GM12878 (cell line): ENCODE measurements at regions not wholly inside any gene's neighbourhood (a gene's known extent, or its start where the extent isn't known, plus 50 kb on each side); places are given as distances from the start of the nearest gene placed in this dataset.

Experiments used
- ATAC-seq: fragments of 200-7000 bp; cut with Tn5 transposase; 3 replicates; pipeline ENCODE4 v1.9.1; 2020; ENCODE audit warnings: mild to moderate bottlenecking, moderate library complexity
- BruUV-seq: library from RNA; stranded (reverse); fragments of 400-500 nt; replicated peaks from 2 replicates; lab custom pipeline; 2021; lab: Mats Ljungman, UMichigan
- CTCF ChIA-PET: fragments of 300-600 bp; sonication (Branson Sonifier 250); formaldehyde crosslinking; extraction: SDS; loops from one replicate; lab custom pipeline; 2021; ENCODE audit warnings: inconsistent platforms; lab: Yijun Ruan, JAX
- POLR2A ChIA-PET: fragments of 350-600 bp; formaldehyde crosslinking; extraction: SDS; loops from one replicate; lab custom pipeline; 2021; ENCODE audit warnings: inconsistent platforms; lab: Charles Lee
- RAD21 ChIA-PET: fragments of 300-600 bp; sonication (Branson Sonifier 250); formaldehyde crosslinking; loops from one replicate; lab custom pipeline; 2023; ENCODE audit warnings: antibody characterized with exemption; ENCODE audit not compliant: unreplicated experiment; lab: Charles Lee
- SMC1A ChIA-PET: fragments of 300-600 bp; sonication (Branson Sonifier 250); formaldehyde crosslinking; loops from one replicate; lab custom pipeline; 2023; ENCODE audit not compliant: unreplicated experiment, uncharacterized antibody; lab: Charles Lee
- DNase-seq: peaks from one replicate; pipeline ENCODE4 v3.0.0-alpha.2; 2011; ENCODE audit warnings: low read depth, low spot score
- FAIRE-seq: peaks from 3 replicates; lab custom pipeline; 2011; peaks lifted over from hg19 to GRCh38; lab: Jason Lieb, UNC
- H2AFZ ChIP-seq: 2 replicates; pipeline ENCODE4 v1.6.0; 2011; ENCODE audit warnings: low read depth, low read length, control low read depth; ENCODE audit not compliant: control insufficient read depth
- H3K27ac ChIP-seq: 2 replicates; pipeline ENCODE4 v1.5.1; 2011; ENCODE audit warnings: control low read depth; ENCODE audit not compliant: control insufficient read depth, insufficient read depth
- H3K27me3 ChIP-seq, 2 experiments: replicated peaks in 1 of 2; 2 replicates each; pipeline versions ENCODE4 v1.6.0 to v1.6.1; 2011; ENCODE audit warnings: low read length in 1 of 2; ENCODE audit not compliant: control insufficient read depth in 2 of 2, insufficient read depth in 2 of 2
- H3K36me3 ChIP-seq, 2 experiments: 2 replicates each; pipeline ENCODE4 v1.5.1; 2011; ENCODE audit warnings: low read length in 1 of 2; ENCODE audit not compliant: control insufficient read depth in 2 of 2, insufficient read depth in 2 of 2
- H3K4me1 ChIP-seq: 2 replicates; pipeline ENCODE4 v1.6.1; 2011; ENCODE audit warnings: mild to moderate bottlenecking, low read length, moderate library complexity, mixed read lengths; ENCODE audit not compliant: control insufficient read depth, insufficient read depth
- H3K4me2 ChIP-seq: 2 replicates; pipeline ENCODE4 v1.6.0; 2011; ENCODE audit warnings: control low read depth; ENCODE audit not compliant: control insufficient read depth, insufficient read depth
- H3K4me3 ChIP-seq: fragments of 200-600 bp; sonication (generic); 2 replicates; pipeline ENCODE4 v1.5.1; 2016
- H3K79me2 ChIP-seq: 2 replicates; pipeline ENCODE4 v1.6.0; 2011; ENCODE audit warnings: low read length; ENCODE audit not compliant: control insufficient read depth, insufficient read depth
- H3K9ac ChIP-seq: 2 replicates; pipeline ENCODE4 v1.8.0; 2011; ENCODE audit warnings: low read length, control low read depth, mixed read lengths; ENCODE audit not compliant: control insufficient read depth, insufficient read depth
- H3K9me3 ChIP-seq: replicated peaks from 3 replicates; pipeline ENCODE4 v1.5.1; 2011; ENCODE audit warnings: mild to moderate bottlenecking, low read length; ENCODE audit not compliant: control insufficient read depth, insufficient read depth
- H4K20me1 ChIP-seq: 2 replicates; pipeline ENCODE4 v1.6.0; 2011; ENCODE audit not compliant: control insufficient read depth, insufficient read depth
- PML ChIP-seq: IDR thresholded peaks from 2 replicates; pipeline ENCODE4 v1.6.1; 2012; ENCODE audit warnings: low read length, inconsistent platforms
- WGBS: methylation state at CpG from one replicate; pipeline ENCODE4 v1.1.6; 2016; ENCODE audit warnings: low lambda C conversion rate; ENCODE audit not compliant: insufficient replicate concordance, insufficient coverage; ENCODE audit errors: missing lambda C conversion rate; 5-methylcytosine and 5-hydroxymethylcytosine counted together
- in situ Hi-C: fragments of 300-500 bp; cut with MboI; formaldehyde crosslinking; loops from 9 replicates; pipeline ENCODE4 v1.14.3; 2018; ENCODE audit warnings: mixed read lengths
- intact Hi-C: fragments of 100-400 bp; cut with micrococcal nuclease; formaldehyde crosslinking; loops from one replicate; pipeline ENCODE4 v1.14.2; 2022; ENCODE audit not compliant: unreplicated experiment
- TF ChIP-seq, protein P1 (sequence below): IDR thresholded peaks from 2 replicates; pipeline ENCODE4 v1.6.1; 2012; ENCODE audit warnings: mild to moderate bottlenecking, low read depth, low read length

DNA sequence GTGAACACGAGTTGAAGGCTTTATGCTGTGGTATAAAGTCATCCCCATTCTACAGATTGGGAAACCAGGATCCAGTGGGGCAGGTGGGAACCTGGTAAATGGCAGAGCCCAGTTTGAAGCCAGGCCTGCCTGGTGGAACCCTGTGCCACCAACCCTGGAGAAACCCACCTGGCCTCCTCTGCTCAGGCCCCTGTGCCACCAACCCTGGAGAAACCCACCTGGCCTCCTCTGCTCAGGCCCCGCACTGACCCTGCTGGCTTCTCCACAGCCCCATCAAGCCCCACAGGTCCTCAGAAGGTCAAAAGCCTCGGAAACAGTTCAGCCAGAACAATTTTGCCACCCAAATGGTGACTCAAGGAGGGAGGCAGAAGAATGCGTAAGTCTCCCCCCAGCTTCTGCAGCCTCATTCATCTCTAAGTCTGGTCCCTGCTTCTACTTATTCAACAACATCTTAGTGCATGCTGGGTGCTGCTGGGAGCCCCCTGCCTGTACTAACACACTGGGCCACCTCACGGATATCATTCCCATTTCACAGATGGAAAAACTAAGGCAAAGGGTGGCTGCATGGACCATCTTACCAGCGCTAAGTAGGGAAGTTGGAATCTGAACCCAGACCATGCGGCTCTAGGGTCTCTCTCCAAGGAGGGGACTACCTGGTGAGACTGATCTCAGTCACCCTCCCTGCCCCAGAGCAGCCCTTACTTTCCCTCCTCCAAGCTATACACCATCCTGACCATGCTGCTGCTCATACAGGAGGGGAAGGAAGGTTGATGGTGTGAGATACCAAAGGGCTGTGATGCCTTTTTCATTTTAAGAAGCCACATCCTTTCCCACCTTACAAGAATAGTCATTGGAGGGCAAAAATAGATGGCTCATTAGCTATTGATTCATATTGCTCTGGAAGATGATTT, 93.7 kb upstream of the ID2 start:
- no TSS peak for BruUV-seq
- ATAC-seq, result no peak
- no peak for TF ChIP-seq PML
- TF ChIP-seq, protein P1, sequence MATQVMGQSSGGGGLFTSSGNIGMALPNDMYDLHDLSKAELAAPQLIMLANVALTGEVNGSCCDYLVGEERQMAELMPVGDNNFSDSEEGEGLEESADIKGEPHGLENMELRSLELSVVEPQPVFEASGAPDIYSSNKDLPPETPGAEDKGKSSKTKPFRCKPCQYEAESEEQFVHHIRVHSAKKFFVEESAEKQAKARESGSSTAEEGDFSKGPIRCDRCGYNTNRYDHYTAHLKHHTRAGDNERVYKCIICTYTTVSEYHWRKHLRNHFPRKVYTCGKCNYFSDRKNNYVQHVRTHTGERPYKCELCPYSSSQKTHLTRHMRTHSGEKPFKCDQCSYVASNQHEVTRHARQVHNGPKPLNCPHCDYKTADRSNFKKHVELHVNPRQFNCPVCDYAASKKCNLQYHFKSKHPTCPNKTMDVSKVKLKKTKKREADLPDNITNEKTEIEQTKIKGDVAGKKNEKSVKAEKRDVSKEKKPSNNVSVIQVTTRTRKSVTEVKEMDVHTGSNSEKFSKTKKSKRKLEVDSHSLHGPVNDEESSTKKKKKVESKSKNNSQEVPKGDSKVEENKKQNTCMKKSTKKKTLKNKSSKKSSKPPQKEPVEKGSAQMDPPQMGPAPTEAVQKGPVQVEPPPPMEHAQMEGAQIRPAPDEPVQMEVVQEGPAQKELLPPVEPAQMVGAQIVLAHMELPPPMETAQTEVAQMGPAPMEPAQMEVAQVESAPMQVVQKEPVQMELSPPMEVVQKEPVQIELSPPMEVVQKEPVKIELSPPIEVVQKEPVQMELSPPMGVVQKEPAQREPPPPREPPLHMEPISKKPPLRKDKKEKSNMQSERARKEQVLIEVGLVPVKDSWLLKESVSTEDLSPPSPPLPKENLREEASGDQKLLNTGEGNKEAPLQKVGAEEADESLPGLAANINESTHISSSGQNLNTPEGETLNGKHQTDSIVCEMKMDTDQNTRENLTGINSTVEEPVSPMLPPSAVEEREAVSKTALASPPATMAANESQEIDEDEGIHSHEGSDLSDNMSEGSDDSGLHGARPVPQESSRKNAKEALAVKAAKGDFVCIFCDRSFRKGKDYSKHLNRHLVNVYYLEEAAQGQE, result no peak
- CTCF ChIA-PET, result interaction anchor here (1.5 kb wide), 1 partner anchor 93 kb away, joined by 4 read pairs; no protein-coding TSS in a partner anchor
- in situ Hi-C loops (no loop called here), intact Hi-C loops (no loop called here)
- Histone ChIP-seq H3K27ac (no peak overlapping the region), H3K4me3 (no peak overlapping the region), H3K79me2 (no peaks in the 10 kb centered on the region), H3K36me3 (no peaks in the 10 kb centered on the region), H4K20me1 (no peaks in the 10 kb centered on the region), H3K9me3 (no peaks in the 10 kb centered on the region), H3K4me2 (no peak overlapping the region), H3K4me1 (peaks cover 23% of the 10 kb centered on the region), H3K27me3 (no peaks in the 10 kb centered on the region), H2AFZ (no peak overlapping the region), H3K9ac (no peak overlapping the region)
- no peak for FAIRE-seq
- POLR2A ChIA-PET, result interaction anchor here (1.0 to 5.5 kb wide), 3 partner anchors 14 to 97 kb away, joined by 4 to 42 read pairs (median 8); no protein-coding TSS in a partner anchor
- SMC1A ChIA-PET, result interaction anchor here (0.7 to 2.8 kb wide), 5 partner anchors 11 to 94 kb away, joined by 3 to 11 read pairs (median 3); partner anchors contain the start of gene ID2
- RAD21 ChIA-PET, result interaction anchor here (1.2 kb wide), 1 partner anchor 62 kb away, joined by 3 read pairs; no protein-coding TSS in a partner anchor
- WGBS, result 56% methylated on average over 7 of the region's 7 CpGs
- DNase-seq, result no peak
